COLO668 (cell line): ENCODE measurements at regions not wholly inside any gene's neighbourhood (a gene's known extent, or its start where the extent isn't known, plus 50 kb on each side); places are given as distances from the start of the nearest gene placed in this dataset.
A peak's percentile ranks its signal among the peaks of the same experiment; 100 is the strongest.

ENCODE experiments used
- DNase-seq: peaks from one replicate; lab custom pipeline; 2025; ENCODE audit not compliant: unreplicated experiment; lab: John Stamatoyannopoulos, UW

DNA sequence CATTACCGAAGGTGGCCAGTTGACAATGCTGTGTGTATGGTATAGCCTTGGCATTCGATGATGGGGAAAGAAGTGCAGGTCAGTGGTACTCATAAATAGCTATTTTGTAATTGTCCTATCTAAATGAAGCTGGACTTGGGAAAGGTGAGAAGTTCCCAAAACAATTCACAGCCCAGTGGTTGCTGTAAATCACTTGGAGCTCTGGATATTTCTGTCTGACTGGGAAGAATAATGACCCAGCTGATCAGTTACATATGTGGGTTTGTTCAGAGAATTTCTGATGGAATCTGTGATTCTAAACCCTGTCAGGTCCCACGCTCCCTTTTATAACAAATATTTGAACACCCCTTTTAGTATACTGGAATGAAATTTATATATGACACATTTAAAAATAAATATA, 133.9 kb upstream of the PFN2 start:
- no peak for DNase-seq

DNA sequence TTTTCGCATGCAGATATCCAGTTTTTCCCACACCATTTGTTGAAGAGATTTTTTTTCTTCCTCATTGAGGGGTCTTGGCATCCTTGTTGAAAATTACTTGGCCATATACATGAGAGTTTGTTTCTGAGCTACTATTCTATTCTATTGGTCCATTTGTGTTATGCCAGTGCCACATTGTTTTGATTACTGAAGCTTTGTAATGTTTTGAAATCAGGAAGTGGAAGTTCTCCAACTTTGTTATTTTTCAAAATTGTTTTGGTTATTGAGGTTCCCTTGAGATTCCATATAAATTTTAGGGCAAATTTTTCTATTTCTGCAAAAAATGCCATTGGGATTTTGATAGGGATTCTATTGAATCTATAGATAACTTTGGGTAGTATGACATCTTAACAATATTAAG, 130.3 kb upstream of the PFN2 start:
- no peak for DNase-seq

DNA sequence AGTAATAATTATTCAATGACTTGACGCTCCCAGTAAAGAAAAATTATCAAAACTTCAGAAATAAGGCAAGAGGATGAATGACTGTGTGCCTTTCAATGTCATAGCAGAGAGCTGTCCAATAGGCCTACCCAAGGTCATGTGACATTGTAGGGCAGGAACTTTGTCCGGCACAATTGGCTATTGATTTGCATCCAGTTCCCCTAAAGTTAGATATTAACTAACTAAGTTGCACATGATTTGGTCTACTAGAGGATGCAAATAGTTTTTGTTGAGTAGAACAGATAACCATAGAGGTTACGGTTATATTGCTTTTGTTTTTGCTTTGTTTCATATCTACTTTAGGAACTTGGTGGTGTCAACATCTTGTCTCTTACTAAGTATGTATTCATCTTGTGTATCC, 127.9 kb upstream of the PFN2 start:
- no peak for DNase-seq

DNA sequence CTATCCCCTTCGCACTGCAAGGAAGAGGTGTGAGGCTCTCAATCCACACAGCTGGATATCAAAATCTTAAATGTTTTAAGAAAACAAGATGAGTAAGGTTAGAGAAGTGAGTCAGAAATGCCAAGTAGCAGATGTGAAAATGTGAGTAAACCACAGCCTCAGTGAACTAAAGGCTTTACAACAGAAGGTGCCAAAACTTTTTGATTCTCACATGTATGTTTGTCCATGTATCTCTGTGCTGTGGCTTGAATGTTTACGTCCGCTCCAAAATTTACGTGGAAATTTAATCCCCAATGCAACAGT, 126.8 kb upstream of the PFN2 start:
- DNase-seq: no peak

- no peak for DNase-seq
Observed at GRCh38 chr3:150096700-150097587, 126.2 kb upstream of the PFN2 start.

GRCh38 chr3:150094150-150094933, 123.6 kb upstream of the PFN2 start:
- DNase-seq: peak; percentile 20

- no peak for DNase-seq
Observed at GRCh38 chr3:150091626-150092025, 120.9 kb upstream of the PFN2 start.

GRCh38 chr3:150090877-150091276, 120.2 kb upstream of the PFN2 start:
- DNase-seq: no peak

DNA sequence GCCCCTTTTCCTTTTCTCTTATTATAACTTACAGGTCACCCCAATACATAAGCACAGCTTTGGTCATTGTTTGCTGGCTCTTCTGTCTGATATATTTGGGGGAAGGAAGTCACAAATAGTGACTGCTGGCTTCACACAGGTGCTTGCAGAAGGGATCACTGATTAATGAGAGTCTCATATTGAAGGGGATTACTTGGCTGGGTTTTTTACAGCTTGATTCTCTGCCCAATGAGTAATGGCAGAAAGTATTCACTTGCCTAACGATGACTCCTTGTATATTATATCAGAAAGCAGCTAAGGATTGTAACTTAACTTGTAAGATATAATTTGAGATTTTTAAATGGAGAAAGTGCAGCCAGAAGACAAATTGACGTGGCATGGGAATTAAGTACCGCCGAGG, 119.3 kb upstream of the PFN2 start:
- DNase-seq: no peak

DNA sequence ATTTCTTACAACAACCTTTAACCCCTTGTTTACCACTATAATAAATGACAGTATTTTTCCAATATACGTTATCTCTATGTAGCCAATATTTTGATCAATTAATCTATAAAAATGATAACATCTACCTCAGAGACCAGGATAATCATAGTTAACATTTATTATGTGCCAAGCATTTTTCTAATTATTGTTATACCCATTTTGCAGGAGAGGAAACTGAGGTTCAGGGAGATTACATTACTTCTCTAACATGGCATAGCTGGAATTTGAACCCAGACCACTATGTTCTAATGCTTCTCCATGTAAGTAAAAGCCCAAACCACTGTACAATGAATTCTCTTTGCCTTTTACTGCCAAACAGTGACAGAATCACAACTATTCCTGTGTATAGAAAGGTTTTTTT, 113.4 kb upstream of the PFN2 start:
- no peak for DNase-seq

GRCh38 chr3:150083655-150084042, 113.0 kb upstream of the PFN2 start:
- no peak for DNase-seq

DNA sequence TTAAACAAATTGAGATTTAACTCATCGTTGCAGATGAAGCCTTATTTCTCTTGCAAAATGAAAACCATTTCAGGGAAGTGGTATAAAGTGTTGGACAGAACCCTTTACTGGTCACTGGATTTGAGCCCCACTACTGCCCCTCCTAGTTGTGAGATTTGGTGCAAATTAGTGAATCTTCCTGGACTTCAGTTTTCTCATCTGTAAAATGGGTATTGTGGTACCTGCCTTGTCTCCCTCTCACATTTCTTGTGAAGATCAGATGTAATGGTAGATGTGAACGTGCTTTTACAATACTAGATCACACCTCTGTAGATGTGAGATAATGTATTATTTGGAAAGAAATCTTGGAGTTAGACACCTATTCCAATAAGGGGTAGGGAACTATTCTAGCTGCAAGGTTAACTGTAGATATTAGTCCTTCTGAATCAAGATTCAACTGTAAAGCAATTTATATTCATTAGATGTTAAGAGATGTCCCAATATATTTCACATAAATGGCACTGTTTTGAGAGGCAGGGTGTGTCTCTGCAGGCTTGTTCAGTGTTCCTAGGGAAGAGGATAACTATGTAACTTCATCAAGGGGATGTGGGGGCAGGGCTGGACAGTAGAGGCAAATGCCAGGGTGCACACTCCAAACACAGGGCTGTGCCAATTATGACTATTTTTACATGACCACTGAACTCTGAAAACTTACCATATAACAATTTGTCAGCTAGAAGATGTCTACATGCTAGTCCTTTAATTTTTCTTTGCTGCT, 112.4 kb upstream of the PFN2 start:
- DNase-seq: no peak

DNA sequence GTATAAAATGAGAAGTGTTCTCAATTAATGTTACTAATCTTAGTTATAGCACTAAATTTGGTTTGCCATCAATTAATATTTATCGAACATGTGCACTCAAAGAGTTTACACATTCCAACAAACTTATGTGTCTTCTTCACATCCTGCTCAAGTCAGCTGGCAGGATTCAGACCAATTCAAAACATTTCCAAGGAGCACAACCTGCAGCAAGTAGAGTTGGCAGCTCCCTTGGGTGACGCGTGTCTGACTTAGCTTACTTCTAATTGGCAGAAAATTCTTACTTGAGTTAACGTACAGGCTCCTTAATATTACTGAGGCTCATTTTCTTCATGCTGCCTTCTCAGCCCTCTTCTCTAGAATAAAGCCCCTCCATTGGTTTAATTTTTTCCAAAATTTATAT, 110.4 kb upstream of the PFN2 start:
- DNase-seq: no peak

DNA sequence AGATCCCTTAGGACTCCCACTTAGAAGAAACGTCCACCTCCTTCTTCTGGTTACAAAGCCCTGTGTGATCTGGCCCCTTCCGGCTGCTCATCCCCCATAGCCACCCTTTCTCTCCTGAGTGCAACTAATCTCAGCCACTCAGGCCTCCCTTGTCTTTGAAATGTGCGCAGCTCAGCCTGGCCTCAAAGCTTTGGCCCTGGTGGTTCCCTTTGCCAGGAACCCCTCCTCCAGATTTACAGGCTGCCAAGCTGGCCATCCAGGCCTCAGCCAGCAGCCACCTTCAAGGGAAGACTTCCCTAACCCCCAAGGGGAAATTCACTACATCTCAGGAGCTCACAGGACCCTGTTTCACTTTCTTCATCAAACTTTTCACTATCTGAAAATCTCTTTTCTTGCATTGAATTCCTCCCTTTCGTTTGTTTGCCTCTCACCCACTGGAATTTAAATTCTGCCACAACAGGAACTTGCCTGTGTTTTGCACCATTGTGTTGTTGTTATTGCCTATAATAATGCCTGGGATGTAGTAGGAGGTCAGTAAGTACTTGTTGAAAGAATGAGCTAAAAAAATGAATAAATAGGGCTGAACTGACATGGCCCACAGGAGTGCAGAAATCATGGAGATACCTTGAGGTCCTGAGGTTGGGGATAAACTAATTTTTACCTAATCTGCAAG, 109.5 kb upstream of the PFN2 start:
- DNase-seq: no peak

DNA sequence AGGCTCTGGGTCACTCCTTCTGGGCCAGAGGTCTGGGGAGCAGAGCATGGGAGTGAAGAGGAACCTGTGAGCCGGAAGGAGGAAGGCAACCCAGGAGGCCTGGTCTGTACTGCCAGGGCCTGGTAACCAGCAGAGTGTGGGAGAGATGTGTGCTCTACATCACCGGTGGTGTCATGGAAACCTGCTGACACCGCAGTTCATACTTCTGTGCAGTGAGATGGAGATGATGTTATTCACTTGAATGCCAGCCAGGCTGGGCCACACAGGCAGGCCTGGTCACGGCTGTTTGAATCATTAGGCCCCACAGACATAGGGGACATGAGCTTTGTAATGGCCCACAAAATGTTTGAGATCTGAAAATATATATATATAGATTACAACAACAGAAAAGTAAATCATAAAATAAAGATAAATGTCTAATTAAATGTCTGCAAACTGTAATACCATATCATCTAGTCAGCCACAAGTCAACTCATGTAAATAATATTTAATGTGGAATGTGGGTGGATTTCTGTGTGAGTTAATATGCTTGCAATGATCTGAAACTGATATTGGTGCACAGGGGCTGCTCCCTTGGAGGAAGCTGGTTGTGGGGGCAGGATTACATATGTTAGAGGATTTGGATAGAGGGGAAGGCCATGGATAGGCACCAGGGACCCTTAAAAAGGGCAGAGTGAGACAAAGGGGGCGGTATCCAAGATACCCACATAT, 108.5 kb upstream of the PFN2 start:
- no peak for DNase-seq

DNA sequence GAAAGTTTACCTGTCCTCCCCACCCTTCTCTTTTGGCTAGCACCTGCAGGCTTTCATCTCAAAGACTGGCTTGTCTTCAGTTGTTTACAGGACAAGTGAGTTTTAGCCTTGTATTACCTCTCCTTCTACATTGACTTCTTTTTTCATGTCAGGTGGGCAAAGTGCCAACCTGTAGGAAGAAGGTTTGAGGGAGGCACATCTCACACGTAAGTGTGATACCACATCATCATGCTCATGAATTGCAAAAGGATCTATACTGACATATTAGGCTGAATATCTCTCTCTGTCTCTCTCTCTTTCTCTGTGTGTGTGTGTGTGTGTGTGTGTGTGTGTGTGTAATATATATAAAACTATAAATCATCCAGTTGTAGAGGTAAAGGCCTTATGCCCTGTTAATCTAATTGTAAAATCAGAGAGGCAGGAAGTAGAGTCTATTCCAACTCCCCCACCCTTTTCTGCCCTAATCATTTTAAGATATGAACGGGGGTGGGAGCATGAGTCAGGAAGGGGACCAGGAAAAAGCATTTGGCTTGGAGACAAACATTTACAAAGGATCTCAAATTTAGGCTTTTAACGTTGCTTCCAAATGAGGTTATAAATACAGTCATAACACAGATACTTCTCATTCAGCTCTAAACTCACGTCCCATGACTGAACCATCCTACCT, 107.0 kb upstream of the PFN2 start:
- DNase-seq: no peak

- no peak for DNase-seq
Observed at GRCh38 chr3:150077107-150077506, 106.4 kb upstream of the PFN2 start.

- no peak for DNase-seq
Observed at GRCh38 chr3:150076443-150076842, 105.7 kb upstream of the PFN2 start.

- DNase-seq: no peak
Observed at GRCh38 chr3:150075417-150075865, 104.7 kb upstream of the PFN2 start.
